Forelimb muscle (tissue), 1 donor: ENCODE measurements at regions not wholly inside any gene's neighbourhood (a gene's known extent, or its start where the extent isn't known, plus 50 kb on each side); places are given as distances from the start of the nearest gene placed in this dataset.

Experiments
- DNase-seq: peaks from one replicate; pipeline ENCODE4 v3.0.0-alpha.2; 2013; ENCODE audit warnings: low read depth

DNA sequence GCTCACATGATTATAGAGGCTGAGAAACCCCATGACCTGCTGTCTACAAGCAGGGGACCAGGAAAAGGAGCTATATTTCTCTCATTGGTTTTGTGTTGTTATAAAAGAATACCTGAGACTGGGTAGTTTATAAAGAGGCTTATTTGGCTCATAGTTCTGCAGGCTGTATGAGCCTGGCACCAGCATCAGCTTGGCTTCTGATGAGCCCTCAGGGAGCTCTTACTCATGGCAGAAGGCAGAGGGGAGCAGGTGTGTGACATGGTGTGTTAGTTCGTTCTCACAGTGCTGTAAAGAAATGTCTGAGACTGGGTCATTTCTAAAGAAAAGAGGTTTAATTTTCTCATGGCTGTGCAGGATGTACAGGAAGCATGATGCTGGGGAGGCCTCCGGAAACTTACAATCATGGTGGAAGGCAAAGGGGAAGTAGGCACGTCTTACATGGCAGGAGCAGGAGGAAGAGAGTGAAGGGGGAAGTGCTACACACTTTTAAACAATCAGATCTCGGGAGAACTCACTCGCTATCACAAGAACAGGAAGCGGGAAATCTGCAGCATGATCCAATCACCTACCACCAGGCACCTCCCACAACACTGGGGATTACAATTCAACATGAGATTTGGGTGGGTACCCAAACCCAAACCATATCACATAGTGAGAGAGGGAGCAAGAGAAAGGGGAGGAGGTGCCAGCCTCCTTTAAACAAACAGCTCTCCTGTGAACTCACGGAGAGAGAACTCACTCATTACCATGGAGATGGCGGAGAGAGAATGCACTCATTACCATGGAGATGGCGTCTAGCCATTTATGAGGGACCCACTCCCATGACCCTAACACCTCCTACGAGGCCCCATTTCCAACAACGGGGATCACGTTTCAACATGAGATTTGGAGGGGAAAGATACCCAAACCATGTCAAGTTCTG, 133.4 kb downstream of the JCAD start:
- DNase-seq, result no peak

DNA sequence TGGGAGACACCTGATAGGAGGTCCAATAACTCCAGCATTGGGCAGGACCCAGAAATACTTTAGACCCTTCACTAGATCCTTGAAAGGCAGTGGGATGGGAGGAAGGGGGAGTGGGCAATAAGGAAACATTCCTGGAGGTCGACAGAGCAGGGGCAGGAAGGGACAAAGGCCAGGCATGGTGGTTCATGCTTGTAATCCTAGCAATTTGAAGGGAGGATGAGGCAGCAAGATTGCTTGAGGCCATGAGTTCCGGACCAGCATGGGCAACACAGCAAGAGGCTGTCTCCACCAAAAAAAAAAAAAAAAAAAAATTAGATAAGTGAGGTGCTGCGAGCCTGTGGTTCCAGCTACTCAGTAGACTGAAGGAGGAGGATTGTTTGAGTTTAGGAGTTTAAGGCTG, 134.9 kb downstream of the JCAD start:
- no peak for DNase-seq

DNA sequence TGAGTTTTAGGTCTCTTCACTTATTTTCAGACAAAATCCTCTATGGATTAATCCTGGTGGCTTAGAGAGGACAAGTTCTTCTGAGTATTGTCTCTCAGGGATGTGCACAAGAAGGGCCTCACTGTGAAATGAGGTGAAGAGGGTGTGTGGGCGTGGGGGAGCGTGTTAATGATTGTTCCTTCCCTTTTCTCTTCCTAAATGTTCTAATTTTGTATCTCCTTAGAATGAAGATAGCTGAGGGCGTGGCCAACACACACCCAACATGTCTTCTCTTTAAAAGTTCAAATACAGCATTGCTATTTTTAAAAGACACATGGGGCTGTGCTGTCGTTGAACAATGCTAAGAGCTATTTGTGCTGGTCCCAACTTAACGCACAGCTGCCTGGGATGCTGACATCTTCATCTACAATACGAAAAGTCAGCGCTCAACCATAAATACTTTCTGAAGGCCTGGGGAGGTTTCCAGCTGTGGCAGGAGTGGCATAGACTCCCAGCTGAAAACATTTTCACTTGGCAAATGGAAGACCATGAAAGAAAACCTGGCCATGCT, 135.9 kb downstream of the JCAD start:
- no peak for DNase-seq

DNA sequence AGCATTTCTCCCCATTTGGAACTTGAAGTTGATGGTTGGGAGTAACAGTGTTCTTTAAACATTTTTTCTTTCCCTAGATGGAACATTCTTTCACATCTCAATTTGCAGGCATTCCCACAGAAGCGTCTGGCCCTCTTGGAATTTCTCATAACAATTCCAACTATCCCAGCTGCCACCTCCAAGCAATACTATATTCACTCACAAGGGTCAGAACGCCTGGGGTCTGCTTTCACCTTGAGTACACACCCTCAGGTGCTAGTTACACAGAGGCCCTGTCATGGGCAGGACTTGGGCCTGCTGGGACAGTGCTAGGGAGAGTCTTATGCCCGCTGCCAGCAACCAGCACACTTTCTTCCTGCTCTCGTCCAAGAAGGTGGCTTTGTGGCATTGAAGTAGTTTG, 136.5 kb downstream of the JCAD start:
- no peak for DNase-seq

DNA sequence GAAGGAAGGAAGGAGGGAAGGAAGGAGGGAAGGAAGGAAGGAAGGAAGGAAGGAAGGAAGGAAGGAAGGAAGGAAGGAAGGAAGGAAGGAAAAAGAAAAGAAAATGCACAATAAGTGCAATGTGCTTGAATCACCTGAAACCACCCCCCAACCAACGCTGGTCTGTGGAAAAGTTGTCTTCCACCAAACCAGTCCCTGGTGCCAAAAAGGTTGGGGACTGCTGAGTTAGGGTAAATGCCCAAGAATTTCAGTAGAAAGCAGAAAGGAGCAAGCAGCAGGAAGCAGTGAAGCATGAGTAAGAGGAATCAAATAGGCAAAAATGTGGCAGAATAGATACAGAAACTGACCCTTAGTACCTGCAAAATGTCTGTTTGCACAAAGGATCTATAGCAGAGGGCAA, 137.2 kb downstream of the JCAD start:
- no peak for DNase-seq

DNA sequence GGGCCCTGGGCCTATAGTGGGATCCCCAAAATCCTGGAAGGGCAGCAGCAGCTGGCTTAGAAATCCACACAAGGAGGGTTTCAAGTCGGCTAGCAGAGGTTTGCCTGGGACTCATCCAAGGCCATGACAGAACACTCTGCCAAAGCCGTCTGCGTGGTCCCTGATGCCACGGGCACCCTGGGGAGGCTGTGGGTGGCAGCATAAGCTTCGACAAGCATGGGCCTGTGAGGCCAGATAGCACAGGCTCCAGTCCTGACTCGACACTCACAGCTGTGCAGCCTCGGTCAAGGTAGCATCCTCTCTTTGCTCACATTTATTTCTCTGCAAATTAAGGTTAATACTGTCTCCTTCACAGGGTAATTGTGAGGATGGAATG, 138.3 kb downstream of the JCAD start:
- DNase-seq, result no peak

DNA sequence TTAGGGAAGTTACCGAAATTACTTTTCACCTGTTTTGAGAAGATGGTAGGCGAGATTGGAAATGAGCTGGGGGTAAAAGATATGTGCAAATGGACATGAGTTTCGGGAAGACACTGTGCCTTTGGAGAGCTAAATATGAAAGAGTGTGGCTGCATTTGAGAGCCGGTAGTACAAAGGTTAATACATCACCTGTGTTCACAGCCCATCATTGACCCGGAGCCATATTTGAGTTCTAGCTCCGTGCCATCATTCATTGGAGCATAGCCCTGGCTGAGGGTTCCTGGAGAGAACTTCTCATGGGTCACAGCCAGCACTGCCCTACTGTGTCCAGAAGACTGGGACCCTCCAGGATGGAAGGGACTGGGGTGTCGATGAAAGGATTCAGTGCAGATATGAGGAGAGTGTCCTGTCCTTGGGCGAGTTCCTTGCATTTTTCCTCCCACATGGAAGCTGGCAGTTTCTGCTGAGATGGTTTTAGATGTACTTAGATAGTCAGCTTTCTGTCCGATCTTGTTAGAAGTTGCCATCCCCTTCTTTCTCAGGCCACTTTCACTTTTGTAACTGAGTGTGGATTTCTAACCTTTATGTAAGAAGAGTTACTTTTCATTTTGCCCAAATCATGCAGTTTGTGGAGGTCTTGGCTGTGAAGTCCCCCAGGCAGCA, 138.8 kb downstream of the JCAD start:
- no peak for DNase-seq

DNA sequence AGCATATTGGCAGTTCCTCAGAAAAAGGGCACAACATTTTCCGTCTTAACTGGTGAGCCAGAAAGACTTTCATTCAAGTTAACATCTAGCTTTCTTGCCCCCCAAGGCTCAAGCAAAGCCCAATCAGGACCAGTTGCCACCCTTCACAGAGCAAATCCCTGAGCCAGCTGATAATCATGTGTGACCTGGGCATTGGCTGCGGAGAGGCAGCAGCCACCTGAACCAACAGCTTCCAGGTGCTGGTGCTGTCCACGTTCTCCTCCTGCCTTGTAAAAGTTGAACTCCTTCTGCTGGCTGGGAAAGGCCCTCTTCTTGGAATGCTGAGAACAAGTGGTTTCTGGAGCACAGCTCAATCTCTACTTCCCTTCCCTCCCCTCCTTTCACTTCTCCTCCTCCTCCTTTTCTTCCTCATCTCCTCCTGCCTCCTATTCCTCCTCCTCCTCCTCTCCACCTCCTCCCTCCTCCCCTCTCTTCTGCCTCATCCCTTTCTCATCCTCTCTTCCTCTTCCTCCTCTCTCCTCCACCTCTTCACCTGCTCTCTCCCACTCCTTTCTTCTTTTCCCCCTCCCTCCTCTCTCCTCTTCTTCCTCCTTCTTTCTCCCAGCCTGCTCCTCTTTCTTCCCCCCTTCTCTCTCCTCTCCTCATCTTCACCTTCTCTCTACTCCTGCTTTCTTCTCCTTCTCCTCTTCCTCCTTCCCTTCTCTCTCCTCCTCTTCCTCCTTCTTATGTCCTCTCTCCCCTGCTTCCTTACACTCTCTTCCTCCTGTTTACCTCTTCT, 140.6 kb downstream of the JCAD start:
- no peak for DNase-seq

DNA sequence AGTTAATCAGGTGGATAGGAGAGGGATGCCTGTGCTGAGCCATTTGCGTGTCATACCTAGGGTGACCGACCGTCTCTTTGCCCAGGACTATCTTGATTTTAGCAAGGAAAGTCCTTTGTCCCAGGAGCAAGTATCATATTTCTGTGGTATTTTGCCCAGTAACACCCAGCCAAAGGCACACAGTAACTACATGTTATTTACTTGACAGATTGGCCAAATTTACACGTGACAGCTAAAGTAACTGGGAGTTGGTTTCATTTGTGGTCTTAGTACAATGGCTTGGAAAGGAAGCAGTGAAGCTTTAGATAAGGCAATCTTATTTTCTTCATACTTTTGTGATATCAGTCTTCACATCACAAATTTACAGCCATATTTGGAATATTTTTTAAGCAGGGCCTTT, 142.1 kb downstream of the JCAD start:
- no peak for DNase-seq

DNA sequence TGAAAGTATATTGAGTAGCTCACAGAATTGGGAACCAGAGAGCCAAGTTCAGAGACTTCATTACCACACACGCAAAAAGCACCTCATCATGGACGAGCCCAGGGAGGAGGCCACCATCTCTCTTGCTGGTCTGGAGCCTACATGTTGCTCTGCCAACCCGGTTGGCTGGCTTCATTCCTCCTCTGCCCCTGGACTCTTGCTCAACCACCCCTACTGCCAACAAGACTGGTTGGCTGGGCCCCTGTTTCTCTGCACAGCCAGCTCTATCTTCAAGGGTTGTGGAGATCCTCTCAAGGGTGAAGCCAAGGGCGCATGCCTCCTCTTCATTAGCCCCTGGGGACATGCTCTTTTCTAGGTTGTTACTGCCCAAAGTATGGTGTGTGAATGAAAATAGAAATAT, 142.7 kb downstream of the JCAD start:
- no peak for DNase-seq

DNA sequence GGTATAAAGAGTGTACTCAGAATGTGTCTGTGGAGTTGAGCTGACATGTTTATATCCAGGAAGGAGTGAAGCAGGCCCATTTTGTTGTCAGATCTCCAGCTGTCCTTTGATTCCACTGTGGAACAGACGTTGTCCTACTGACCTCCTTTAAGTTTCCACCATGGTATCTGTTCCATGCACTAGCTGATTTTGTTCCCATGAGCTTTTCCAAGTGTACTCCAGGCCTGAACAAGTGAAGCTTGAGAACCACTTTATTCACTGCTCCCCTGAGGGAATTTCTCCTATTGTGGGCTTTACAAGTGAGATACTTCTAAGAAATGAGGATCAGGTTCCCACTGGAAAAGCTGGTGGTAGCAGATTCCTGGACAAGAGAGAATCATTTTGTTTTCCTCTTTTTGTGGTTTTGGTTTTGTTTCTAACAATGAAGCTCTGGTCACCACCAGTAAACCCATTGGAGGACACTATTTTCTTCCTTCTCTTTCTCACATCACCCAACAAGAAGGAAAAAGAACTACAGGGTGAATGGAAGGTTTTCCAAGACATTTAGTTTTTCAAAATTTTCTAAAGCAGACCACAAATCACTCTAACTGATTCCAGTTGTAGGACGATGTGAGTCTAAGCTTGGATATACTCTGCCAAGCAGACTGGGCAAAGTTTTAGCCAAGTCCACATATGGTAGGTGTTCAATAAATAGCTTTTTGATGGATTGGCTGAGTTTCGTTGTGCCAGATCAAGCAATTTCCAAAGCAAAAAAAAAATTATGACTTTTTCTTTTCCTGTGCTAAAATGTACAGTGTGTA, 144.2 kb downstream of the JCAD start:
- DNase-seq, result no peak

DNA sequence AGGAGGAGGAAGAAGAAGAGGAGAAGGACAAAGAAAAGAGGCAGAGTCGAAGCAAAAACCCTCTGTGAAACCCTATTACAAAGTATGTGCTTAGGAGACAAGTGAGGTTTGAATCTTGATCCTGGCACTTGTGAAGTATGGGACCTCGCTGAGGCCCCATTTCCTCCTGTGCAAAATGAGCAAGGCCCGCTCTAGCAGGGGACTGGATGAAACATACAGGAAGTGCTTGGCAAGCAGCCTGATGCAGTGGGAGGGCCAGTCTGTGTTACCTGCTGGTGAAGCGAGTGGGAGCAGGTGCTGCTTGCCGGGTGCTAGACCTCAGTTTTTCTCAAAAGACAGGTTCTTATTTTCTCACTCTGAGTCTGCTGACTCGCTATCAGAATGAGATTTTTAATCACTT, 150.4 kb downstream of the JCAD start:
- DNase-seq, result no peak

DNA sequence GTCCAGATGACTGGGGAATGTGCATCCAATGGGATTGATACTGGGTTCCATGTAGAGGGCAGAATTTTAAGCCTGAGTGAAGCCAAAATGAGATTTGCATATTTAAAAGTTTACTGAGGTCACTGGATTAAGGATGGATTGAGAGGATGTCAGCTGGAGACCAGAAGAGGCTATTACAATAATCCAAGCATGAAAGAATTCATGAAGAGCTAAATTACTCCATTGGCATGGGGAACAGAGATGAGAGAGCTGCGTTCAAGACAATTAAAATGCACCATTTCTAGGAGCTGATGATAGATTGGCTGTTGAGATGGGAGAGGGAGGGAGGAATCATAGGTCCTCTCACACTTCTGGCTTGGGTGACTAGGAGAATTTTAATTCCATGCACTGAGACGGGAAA, 158.5 kb downstream of the JCAD start:
- no peak for DNase-seq

DNA sequence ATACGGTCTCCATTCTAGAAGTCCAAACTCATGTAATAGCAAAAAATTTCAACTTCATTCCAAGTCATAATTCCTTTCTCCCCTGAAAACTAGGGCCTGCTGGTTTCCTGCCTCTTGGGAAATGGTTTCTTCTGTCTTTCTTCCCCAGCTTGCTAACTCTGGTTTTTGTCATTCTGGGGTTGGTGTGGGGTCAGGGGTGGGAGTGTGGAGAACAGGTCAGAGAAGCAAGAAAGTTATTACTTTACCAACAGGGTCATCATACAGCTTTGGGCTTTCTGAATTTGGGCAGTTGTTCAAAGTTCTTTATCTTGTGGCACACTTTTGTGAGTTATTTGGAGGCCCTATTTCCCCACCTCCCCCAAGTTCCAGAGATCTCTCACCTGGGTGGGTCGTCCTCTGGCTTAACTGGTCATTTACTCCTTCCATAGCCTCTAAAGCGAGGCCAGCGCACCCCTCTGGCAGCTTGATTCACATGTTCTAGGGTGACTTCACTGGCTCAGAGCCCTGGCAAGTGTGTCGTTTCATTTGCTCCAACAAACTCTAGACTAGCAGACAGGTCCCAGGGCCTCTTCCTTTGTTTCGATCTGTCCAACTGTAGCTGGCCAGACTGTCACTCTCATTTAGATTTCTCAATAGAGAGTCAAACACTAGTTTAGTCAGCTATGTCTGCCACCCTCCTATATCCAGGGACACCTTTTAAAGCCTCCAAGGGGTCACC, 161.2 kb downstream of the JCAD start:
- no peak for DNase-seq

DNA sequence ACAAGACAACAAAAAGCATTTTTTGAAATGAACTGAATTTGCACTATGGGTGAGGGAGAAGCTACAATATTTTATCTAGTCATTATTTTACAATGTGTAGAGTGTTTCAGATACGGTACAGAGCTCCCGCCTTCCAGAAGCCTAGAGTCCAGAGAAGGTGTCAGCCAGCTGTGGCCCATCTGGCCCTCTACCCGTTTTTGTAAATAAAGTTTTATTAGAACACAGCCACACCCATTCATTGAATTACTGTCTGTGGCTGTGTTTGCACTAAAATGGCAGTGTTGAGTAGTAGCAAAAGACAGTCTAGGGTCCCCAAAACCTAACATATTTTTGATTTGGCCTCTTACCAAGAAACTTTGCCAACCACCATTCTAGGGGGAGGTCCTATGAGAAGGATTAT, 162.0 kb downstream of the JCAD start:
- DNase-seq, result no peak

DNA sequence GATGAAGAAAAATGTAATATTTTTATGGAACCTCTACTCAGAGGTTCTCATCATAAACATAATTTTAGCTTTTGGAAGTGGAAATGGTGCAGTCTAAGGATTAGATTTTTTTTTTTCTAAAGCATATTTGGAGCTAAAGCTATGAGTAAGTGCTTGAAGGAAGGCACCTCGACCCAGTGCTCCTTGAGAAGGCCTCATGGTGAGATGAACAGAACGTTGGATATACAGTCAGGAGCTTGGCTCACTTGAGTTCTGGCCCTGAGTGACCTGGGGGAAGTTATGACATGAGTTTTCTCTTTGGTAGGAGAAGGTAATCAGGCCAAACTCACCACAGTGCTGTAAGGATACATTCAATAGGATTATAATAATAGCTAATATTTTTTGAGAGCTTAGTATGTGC, 163.3 kb downstream of the JCAD start:
- no peak for DNase-seq

DNA sequence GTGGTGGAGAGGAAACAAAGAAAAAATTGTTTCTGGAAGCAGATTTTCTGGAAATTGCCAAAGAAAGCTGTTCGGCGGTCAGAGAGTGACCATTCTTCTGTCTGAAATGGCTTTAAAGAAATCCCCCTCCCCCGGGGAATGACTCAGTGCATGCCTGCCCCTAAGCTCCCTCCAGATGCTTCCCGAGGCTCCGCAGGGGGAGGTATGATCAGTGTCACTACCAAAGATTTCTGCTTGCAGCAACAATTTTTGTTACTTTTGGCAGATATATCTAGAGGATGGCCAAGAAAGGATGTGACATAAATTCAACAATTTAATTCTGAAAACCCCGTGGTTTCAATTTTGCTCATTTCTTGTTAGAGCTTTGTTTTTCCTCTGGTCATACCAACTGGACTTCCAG, 163.9 kb downstream of the JCAD start:
- peak; percentile 41 for DNase-seq

DNA sequence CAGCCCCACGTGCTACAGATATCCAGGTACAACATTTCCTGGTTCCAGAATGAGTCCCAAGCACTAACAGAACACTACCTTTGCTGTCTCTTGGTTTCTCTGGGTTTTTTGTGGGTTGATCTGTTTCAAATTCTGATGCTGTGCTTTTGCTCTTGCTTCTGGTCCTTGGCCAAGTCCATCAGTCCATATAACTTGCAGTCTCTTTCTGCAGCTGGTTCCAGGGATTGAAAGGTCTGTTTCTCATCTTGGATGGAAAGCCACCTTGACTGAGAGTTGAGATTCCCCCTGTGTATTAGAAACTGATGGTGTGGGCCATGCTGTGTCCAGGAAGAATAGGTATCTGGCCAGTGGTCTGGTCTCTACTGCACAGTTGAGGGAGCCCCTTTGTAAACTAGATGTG, 171.1 kb downstream of the JCAD start:
- DNase-seq, result no peak

DNA sequence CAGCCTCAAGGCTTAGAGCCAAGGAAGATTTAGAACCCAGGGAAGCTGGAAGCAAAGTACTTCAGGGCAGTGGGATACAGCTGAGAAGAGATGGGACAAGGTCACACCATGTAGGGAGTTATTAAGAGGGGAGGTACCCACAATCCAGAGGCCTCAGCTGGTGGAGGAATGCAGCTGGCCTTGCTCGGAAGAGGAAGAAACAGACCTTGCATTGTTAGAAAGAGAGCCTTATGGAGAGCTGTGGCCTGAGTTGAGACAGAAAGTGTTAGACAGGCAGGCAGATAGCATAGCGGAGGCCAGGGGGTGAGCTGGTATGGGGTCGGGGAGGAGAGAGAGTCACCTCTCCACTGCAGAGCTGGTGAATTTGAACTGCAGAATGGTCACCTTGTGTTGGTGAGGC, 173.1 kb downstream of the JCAD start:
- no peak for DNase-seq

DNA sequence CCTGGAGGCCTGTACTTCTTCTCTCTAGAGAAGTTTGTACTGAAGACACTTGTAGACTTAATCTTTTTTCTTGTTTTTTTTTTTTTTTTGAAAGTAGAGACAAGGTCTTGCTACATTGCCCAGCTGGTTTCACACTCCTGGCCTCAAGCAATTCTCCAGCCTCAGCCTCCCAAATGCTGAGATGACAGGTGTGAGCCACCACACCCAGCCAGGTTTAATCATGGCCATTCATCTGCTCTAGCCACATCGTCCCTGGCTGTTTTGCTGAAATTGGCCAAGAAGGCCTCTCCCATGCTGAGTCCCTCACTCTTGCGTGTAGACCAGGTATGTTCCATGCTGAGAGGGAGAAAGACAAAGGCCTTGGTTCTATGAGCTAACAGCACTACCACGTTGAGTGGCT, 176.2 kb downstream of the JCAD start:
- no peak for DNase-seq

DNA sequence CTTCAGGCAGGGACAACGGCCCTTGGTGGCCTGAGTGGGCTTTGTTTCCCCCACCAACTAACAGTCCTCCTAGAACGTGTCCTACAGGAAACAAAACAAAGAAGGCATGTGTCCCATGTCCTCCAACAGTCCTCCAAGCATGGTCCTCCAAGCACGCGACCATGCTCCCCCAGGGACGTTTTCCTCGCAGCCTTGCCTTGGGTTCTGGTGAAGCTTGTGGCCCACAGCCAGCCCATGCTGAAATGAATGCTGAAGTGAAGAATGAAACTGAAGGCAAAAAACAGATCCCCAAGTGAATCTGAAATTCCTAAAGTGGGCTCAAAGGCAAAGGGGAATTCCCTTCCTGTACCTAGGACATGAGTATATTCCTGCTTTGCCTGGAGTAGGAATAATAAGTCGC, 176.6 kb downstream of the JCAD start:
- DNase-seq, result no peak
